Vagina (tissue), 2 donors: ENCODE measurements at regions not wholly inside any gene's neighbourhood (a gene's known extent, or its start where the extent isn't known, plus 50 kb on each side); places are given as distances from the start of the nearest gene placed in this dataset.

Experiments used
- DNase-seq, 2 donors: peaks; one replicate each; pipeline ENCODE4 v3.0.0-alpha.2; 2017; ENCODE audit errors: extremely low spot score in 2 of 2
- H3K27ac ChIP-seq: fragments of 200-600 bp; sonication (generic); one replicate; pipeline ENCODE4 v1.5.1; 2019
- H3K27me3 ChIP-seq: fragments of 200-600 bp; sonication (generic); one replicate; pipeline ENCODE4 v1.5.1; 2019
- H3K36me3 ChIP-seq, 2 donors: fragments of 200-600 bp; sonication (generic); one replicate each; pipeline ENCODE4 v1.5.1; 2017 to 2019
- H3K4me1 ChIP-seq: fragments of 200-600 bp; sonication (generic); one replicate; pipeline ENCODE4 v1.5.1; 2019
- H3K4me3 ChIP-seq, 2 donors: fragments of 200-600 bp; sonication (generic); 1 replicate in 1 of 2; 2 replicates in 1 of 2; pipeline ENCODE4 v1.5.1; 2016 to 2019
- H3K9me3 ChIP-seq: fragments of 200-600 bp; sonication (generic); one replicate; pipeline ENCODE4 v1.5.1; 2019
- POLR2A ChIP-seq, 2 donors: fragments of 450-650 bp; IDR thresholded peaks; one replicate each; pipeline ENCODE4 v1.6.1; 2017; ENCODE audit warnings: antibody characterized with exemption in 2 of 2, mild to moderate bottlenecking in 2 of 2, moderate library complexity in 2 of 2
- POLR2AphosphoS5 ChIP-seq, 2 donors: sonication (generic); formaldehyde crosslinking; IDR thresholded peaks; one replicate each; pipeline ENCODE4 v1.9.0; 2017; ENCODE audit warnings: antibody characterized with exemption in 2 of 2, mild to moderate bottlenecking in 2 of 2, low read depth in 1 of 2; ENCODE audit not compliant: insufficient read depth in 1 of 2
- intact Hi-C: fragments of 100-400 bp; cut with DNase I; formaldehyde crosslinking; loops from one replicate; pipeline ENCODE4 v1.15.1; 2023
- TF ChIP-seq, protein P1 (sequence below), 3 experiments: fragments of 450-650 bp in 2 of 3; fragments of 200-600 bp in 1 of 3; sonication (generic) in 1 of 3; IDR thresholded peaks; one replicate each; pipeline ENCODE4 v1.5.1; 2017 to 2019; ENCODE audit warnings: antibody characterized with exemption in 3 of 3, mild to moderate bottlenecking in 2 of 3, moderate library complexity in 2 of 3

GRCh38 chr2:128628996-128629395 lies 310.3 kb upstream of the HS6ST1 start:
- Histone ChIP-seq H3K4me3 (no peak overlapping the region), H3K36me3 (no peaks in the 10 kb centered on the region), H3K27ac (no peak overlapping the region), H3K27me3 (no peaks in the 10 kb centered on the region), H3K9me3 (no peaks in the 10 kb centered on the region), H3K4me1 (peaks cover 3% of the 10 kb centered on the region)
- DNase-seq: no peak
- intact Hi-C loops: no loop called here
- no peak for TF ChIP-seq POLR2AphosphoS5 (IDR thresholded peaks at IDR 0.05; ENCODE audit: insufficient read depth in 1 of 2, low read depth in 1 of 2)
- no peak for TF ChIP-seq POLR2A (IDR thresholded peaks at IDR 0.05)
- TF ChIP-seq, protein P1, sequence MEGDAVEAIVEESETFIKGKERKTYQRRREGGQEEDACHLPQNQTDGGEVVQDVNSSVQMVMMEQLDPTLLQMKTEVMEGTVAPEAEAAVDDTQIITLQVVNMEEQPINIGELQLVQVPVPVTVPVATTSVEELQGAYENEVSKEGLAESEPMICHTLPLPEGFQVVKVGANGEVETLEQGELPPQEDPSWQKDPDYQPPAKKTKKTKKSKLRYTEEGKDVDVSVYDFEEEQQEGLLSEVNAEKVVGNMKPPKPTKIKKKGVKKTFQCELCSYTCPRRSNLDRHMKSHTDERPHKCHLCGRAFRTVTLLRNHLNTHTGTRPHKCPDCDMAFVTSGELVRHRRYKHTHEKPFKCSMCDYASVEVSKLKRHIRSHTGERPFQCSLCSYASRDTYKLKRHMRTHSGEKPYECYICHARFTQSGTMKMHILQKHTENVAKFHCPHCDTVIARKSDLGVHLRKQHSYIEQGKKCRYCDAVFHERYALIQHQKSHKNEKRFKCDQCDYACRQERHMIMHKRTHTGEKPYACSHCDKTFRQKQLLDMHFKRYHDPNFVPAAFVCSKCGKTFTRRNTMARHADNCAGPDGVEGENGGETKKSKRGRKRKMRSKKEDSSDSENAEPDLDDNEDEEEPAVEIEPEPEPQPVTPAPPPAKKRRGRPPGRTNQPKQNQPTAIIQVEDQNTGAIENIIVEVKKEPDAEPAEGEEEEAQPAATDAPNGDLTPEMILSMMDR (IDR thresholded peaks at IDR 0.05): no peak

- TF ChIP-seq, protein P1 (IDR thresholded peaks at IDR 0.05): no peak
- TF ChIP-seq POLR2AphosphoS5 (IDR thresholded peaks at IDR 0.05; ENCODE audit: insufficient read depth in 1 of 2, low read depth in 1 of 2): no peak
- no peak for TF ChIP-seq POLR2A (IDR thresholded peaks at IDR 0.05)
- no peak for DNase-seq
- Histone ChIP-seq H3K4me1 (no peaks in the 10 kb centered on the region), H3K27me3 (no peaks in the 10 kb centered on the region), H3K27ac (no peak overlapping the region), H3K4me3 (no peak overlapping the region), H3K9me3 (no peaks in the 10 kb centered on the region), H3K36me3 (no peaks in the 10 kb centered on the region)
- intact Hi-C loops: no loop called here
Observed at GRCh38 chr2:128630974-128631697, 312.5 kb upstream of the HS6ST1 start.

DNA sequence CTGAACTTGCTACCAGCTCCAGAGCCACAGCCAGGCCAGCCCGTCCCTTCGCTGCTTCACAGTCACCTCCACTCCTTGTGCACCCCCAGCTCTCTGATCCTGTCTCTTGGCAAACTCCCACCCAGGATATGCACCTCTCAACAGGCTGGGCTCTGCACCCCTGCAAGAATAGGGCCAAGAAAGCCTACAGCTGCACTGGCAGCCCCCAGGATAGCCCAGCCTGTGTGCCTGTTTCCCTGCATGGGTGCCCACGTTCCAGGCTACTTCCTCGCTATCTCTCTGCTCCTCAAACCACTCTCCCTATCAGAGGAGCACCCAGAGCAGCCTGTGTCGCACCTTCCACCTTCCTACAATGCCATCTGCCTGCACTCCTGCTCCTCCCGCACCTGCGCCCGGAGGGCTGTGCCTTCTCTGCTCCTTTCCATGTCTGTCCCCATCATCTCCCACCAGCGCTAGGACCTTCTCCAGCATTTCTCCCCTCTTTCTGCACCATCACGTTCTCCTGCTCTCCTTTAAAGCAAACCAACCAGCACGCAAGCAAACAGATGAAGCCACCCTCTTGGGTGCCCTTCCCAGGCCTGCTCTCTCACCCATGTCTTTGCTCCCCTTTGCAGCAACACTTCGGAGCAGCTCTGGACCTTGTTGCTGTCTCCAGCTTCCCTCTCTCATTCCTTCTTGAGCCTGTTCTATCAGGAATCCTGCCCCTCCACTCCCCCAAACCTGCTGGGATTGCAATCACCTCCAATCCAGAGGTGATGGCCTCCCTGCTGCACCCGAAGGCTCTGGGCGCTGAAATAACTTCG lies 313.2 kb upstream of the HS6ST1 start:
- H3K27me3 ChIP-seq: no peaks in the 10 kb centered on the region
- DNase-seq: peak; percentile 74 to 89
- no peak overlapping the region for H3K27ac ChIP-seq
- H3K4me1 ChIP-seq: no peaks in the 10 kb centered on the region
- H3K36me3 ChIP-seq: no peaks in the 10 kb centered on the region
- no peak overlapping the region for H3K4me3 ChIP-seq
- intact Hi-C loops: no loop called here
- no peaks in the 10 kb centered on the region for H3K9me3 ChIP-seq
- TF ChIP-seq, protein P1 (IDR thresholded peaks at IDR 0.05): no peak
- no peak for TF ChIP-seq POLR2AphosphoS5 (IDR thresholded peaks at IDR 0.05; ENCODE audit: insufficient read depth in 1 of 2, low read depth in 1 of 2)
- TF ChIP-seq POLR2A (IDR thresholded peaks at IDR 0.05): no peak

DNA sequence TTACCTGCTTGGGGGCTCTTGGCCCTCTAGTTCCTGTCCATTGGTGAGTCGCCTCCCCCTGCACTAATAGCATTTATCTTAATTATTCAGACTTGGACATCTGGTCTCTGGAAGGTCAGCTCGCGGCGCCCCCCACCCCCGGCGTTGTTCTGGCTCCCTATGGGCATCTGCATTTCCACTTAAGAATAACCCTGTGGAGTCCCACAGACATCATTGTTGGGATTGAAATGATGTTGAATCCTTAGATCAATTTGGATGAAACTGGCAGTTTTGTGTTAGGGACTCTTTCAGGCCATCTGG lies 313.8 kb upstream of the HS6ST1 start:
- intact Hi-C loops: no loop called here
- DNase-seq: no peak
- no peak overlapping the region for H3K4me3 ChIP-seq

More for the DNA sequence above, 313.8 kb upstream of the HS6ST1 start:
- no peak overlapping the region for H3K27ac ChIP-seq
- no peaks in the 10 kb centered on the region for H3K9me3 ChIP-seq
- no peak for TF ChIP-seq POLR2AphosphoS5 (IDR thresholded peaks at IDR 0.05; ENCODE audit: insufficient read depth in 1 of 2, low read depth in 1 of 2)
- TF ChIP-seq, protein P1 (IDR thresholded peaks at IDR 0.05): no peak
- TF ChIP-seq POLR2A (IDR thresholded peaks at IDR 0.05): no peak
- no peaks in the 10 kb centered on the region for H3K4me1 ChIP-seq
- H3K27me3 ChIP-seq: no peaks in the 10 kb centered on the region
- H3K36me3 ChIP-seq: no peaks in the 10 kb centered on the region
